NT2/D1 (cell line): ENCODE measurements at regions not wholly inside any gene's neighbourhood (a gene's known extent, or its start where the extent isn't known, plus 50 kb on each side); places are given as distances from the start of the nearest gene placed in this dataset.

Source experiments
- SUZ12 ChIP-seq: IDR thresholded peaks from 2 replicates; pipeline ENCODE4 v1.6.1; 2011; ENCODE audit not compliant: insufficient read length, insufficient read depth; ENCODE audit errors: extremely low read depth
- YY1 ChIP-seq: IDR thresholded peaks from 2 replicates; pipeline ENCODE4 v1.6.1; 2011; ENCODE audit not compliant: insufficient read length, insufficient read depth
- ZNF274 ChIP-seq: IDR thresholded peaks from 2 replicates; pipeline ENCODE4 v1.6.1; 2011; ENCODE audit warnings: mild to moderate bottlenecking, low read depth, low read length

DNA sequence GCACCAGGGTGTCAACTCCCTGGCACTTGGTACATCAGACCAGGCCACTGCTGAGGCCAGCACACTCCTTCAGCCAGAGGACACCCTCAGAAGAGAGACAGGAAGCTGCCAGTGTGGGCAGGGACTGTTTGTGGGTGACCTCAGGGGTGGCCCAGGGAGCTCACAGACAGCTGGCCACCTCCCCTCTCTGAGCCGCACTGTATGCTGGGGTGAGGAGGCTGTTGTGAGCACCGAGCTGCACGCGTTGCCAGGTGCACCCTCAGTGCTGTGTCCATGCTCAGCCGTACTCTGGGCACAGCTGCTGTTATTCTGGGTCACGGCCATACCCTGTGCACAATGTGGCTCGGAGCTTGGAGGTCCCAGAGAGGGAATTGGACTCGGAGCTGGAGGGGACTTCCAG lies 61.5 kb upstream of the NANOS1 start:
- no peak for TF ChIP-seq ZNF274
- no peak for TF ChIP-seq SUZ12
- no peak for TF ChIP-seq YY1
